ENCODE measurements at regions not wholly inside any gene's neighbourhood (a gene's known extent, or its start where the extent isn't known, plus 50 kb on each side); places are given as distances from the start of the nearest gene placed in this dataset.

DNA sequence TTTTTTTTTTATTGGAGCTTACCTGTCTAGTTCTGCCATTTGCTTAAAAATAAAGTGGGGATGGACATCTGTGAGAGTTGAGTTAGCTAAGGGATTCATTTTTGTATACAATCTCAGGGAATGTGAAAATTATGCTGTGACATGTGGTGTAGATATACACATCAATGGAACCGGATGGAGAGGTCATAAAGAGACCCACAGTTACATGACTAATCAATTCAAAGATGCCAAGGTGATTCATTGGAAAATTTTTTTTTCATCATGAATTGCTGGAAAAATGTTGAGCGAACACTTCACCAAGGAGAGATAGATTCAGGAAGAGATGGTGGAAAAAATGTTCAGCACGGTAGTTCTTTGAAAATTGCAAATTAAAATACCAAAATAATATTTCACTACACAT is 605.4 kb upstream of the KIF2B start:
- TF ChIP-seq, protein P1, sequence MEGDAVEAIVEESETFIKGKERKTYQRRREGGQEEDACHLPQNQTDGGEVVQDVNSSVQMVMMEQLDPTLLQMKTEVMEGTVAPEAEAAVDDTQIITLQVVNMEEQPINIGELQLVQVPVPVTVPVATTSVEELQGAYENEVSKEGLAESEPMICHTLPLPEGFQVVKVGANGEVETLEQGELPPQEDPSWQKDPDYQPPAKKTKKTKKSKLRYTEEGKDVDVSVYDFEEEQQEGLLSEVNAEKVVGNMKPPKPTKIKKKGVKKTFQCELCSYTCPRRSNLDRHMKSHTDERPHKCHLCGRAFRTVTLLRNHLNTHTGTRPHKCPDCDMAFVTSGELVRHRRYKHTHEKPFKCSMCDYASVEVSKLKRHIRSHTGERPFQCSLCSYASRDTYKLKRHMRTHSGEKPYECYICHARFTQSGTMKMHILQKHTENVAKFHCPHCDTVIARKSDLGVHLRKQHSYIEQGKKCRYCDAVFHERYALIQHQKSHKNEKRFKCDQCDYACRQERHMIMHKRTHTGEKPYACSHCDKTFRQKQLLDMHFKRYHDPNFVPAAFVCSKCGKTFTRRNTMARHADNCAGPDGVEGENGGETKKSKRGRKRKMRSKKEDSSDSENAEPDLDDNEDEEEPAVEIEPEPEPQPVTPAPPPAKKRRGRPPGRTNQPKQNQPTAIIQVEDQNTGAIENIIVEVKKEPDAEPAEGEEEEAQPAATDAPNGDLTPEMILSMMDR (IDR thresholded peaks at IDR 0.05; ENCODE audit: extremely low read depth in 1 of 2, insufficient read depth in 1 of 2, low read depth in 1 of 2, low read length in 2 of 2) = no peak
- TF ChIP-seq GATA2 (IDR thresholded peaks at IDR 0.05; ENCODE audit: insufficient read depth, insufficient read length, low read depth, low read length) = no peak
- TF ChIP-seq EZH2 (IDR thresholded peaks at IDR 0.05; ENCODE audit: borderline replicate concordance, low read depth, low read length, severe bottlenecking) = no peak
- TF ChIP-seq, protein P2, sequence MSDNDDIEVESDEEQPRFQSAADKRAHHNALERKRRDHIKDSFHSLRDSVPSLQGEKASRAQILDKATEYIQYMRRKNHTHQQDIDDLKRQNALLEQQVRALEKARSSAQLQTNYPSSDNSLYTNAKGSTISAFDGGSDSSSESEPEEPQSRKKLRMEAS (IDR thresholded peaks at IDR 0.05; ENCODE audit: insufficient read depth, insufficient read length) = no peak
- TF ChIP-seq POLR2A (IDR thresholded peaks at IDR 0.05; ENCODE audit: low read depth, low read length) = no peak
- TF ChIP-seq POLR2AphosphoS5 (IDR thresholded peaks at IDR 0.05; ENCODE audit: insufficient read depth, low read depth, low read length) = no peak
- no peak for TF ChIP-seq MYC (IDR thresholded peaks at IDR 0.05; ENCODE audit: low read depth, low read length)
- TF ChIP-seq FOS (IDR thresholded peaks at IDR 0.05; ENCODE audit: borderline replicate concordance, insufficient read depth, low read length) = no peak
